GM19043 (cell line): ENCODE measurements at regions not wholly inside any gene's neighbourhood (a gene's known extent, or its start where the extent isn't known, plus 50 kb on each side); places are given as distances from the start of the nearest gene placed in this dataset.

Experiments used
- ATAC-seq: cut with Tn5 transposase; IDR thresholded peaks from one replicate; pipeline ENCODE4 v1.9.1; 2021; ENCODE audit warnings: low read depth; ENCODE audit not compliant: unreplicated experiment

DNA sequence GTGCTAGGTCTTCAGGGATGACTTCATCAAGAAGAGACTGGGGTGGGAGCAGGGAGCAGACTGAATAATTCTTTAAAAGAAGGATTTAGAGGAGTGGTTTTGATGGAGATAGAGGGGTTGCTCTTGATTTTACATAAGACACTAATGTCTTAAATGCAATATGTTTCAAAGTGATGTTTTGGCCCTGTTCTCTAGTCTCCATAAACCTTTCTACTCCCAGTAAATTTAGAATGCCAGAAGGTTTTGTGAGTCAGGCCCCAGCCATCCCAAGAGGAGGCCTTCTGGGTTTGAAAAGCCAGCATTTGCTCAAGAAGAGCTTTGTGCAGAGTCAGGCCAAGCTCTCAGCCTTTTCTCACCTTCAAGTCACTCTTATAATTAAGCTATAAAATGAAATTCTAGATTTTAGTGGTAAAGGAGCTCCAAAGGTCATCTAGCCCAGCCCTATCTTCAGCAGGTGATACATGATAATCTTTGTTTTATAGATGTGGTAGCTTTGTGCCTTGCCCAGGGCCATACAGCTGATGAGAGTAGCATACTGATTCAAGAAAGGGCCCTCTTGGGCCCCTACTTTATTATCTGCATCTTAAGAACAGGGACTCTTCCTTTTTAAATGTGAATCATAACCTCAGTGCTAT, 122.8 kb upstream of the MTNR1B start:
- ATAC-seq: no peak

DNA sequence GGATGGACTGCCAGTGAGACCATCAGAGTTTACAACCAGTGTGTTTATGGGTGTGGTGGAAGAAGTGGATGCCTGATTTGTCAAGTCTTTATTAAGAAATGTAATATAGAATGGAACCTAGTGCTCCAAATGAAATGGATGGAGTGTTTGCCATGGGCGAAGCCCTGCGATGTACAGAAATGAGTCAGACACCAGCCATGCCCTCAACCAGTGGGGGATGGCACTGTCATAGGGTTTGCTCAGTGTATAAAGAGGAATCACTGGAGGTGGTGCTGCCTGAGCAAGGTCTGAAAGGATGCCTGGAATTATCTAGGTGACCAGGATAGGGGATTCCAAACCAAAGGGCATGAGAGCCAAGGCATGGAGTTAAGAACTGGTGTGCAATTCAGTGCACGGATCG, 120.9 kb upstream of the MTNR1B start:
- ATAC-seq: no peak

GRCh38 chr11:92850296-92850826, 119.1 kb upstream of the MTNR1B start:
- ATAC-seq: no peak

DNA sequence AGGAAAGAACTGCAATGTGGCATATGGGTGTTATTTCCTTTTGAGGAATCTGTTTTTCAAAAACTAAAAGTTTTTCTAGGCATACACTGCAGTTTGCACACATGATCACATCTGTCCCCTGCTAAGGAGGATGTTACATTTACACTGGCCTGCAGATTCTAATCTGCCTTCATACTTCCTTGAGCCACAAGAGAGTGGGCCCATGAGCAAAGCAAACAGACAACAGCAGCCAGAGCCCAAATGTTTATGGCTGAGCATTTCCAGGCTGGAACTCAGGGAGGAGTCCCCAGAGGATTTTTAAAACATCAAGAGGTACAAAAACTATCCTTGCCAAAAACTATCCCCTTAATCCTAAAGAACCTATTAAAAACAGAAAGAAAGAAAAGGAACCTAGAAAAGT, 117.2 kb upstream of the MTNR1B start:
- ATAC-seq: no peak

GRCh38 chr11:92852946-92853345, 116.5 kb upstream of the MTNR1B start:
- no peak for ATAC-seq

DNA sequence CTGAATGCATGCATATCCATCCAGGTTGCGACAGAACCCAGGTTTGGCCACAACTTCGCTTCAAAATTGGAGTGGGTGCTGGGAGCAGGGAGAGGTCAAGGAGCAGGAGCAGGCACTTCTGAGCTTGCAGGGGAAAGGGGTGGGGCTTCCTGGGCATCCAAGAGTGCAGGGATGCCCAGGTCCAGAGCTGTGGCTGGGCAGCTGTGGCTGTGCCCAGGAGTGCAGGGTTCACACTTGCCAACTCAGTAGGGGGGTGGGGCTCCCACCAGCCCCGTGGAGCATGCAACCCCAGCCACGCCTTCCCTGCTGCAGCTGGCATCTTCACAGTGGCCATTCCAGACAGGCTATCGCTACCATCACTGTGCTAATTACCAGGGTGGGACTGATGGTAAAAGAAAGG, 115.3 kb upstream of the MTNR1B start:
- ATAC-seq: no peak

GRCh38 chr11:92854952-92855351, 114.5 kb upstream of the MTNR1B start:
- no peak for ATAC-seq

GRCh38 chr11:92855607-92856405, 113.6 kb upstream of the MTNR1B start:
- ATAC-seq: no peak

GRCh38 chr11:92857407-92857806, 112.0 kb upstream of the MTNR1B start:
- no peak for ATAC-seq

- no peak for ATAC-seq
These were observed 110.2 kb upstream of the MTNR1B start for GRCh38 chr11:92859156-92859690.

GRCh38 chr11:92861634-92862033, 107.8 kb upstream of the MTNR1B start:
- no peak for ATAC-seq

DNA sequence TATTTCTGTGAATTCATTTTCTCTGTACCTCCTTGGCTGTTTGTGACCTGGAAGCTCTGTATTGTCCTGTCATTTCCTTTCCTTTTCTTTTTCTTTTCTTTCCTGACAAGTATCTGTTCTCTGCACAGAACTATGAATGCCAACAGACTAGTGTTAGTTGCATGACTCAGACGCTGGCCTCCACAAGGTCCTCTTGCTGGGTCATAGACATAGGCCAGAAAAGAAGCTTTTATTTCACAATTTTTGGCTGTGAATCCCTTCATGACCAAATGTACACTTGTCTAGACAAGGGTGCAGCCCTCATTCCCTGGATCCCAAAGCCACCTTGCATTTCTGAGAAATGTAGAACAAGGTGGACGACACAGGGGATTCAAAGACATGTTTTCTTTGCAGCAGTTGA, 104.1 kb upstream of the MTNR1B start:
- no peak for ATAC-seq

DNA sequence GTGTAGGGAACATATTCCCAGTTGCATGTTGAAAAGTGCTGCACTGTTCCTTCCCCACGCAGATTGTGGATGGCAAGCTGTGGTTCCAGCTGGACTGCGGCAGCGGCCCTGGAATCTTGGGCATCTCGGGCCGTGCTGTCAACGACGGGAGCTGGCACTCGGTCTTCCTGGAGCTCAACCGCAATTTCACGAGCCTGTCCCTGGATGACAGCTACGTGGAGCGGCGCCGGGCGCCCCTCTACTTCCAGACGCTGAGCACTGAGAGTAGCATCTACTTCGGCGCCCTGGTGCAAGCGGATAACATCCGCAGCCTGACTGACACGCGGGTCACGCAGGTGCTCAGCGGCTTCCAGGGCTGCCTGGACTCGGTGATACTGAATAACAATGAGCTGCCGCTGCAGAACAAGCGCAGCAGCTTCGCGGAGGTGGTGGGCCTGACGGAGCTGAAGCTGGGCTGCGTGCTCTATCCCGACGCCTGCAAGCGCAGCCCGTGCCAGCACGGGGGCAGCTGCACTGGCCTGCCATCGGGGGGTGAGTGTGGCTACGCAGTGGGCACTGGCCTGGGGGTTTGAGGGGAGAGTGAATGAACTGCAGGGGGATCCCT, 102.7 kb upstream of the MTNR1B start:
- ATAC-seq: no peak

DNA sequence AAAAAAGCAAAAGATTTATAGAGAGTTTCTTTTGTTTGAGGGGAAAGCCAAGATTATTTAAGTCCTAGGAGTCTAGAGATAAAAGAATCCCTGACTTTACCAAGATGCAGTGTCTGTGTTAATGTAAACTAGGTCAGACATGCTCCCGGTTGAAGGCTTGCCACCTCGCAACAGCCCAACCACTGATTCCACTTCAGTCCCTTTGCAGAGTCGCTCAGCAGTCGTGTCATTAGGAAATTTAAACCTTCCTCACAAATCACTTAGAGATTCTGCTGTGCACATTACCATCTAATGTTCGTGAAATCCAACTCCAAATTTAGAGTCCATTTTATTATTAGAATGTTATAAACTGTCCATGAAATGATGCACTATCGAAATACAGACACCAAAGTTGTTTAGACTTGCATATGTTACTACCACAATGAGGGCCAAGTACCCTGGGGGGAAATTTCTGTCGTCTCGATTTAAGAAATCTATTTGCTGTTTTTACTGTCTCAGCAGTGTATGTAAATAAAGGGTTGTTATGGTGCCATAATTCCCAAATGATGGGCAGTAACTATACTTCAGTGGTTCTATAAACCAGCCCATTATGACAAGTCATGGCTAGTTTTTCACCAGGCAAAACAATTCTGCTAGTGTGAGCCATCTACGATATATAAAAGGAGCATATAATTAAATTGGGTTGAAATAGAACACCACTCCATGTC, 101.4 kb upstream of the MTNR1B start:
- no peak for ATAC-seq

DNA sequence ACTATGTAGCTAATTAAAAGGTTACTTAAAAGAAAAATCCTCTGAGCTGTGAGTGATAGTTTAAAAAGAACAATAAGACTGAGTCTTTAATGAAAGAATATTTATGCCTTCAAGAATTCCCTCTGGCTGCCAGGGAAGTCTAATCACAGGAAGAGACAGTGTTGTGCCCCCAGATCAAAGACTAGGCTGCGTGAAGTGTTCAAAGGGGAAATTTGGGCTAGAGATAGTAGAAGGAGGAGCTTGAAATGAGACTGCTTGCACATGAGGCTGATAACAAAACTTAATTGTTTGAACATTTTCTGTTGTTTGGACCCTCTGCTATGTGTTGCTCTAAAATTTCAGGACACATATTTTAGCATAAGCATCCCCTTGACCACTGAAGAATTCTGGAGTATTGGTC, 99.7 kb upstream of the MTNR1B start:
- no peak for ATAC-seq

GRCh38 chr11:92870196-92870832, 99.1 kb upstream of the MTNR1B start:
- no peak for ATAC-seq

GRCh38 chr11:92873551-92873950, 95.9 kb upstream of the MTNR1B start:
- ATAC-seq: no peak

- no peak for ATAC-seq
These were observed 94.0 kb upstream of the MTNR1B start for GRCh38 chr11:92875473-92875872.

- ATAC-seq: no peak
These were observed 90.4 kb upstream of the MTNR1B start for GRCh38 chr11:92879086-92879485.

GRCh38 chr11:92880381-92880780, 89.1 kb upstream of the MTNR1B start:
- ATAC-seq: no peak
